Lung (tissue), 11 donors: ENCODE measurements at regions not wholly inside any gene's neighbourhood (a gene's known extent, or its start where the extent isn't known, plus 50 kb on each side); places are given as distances from the start of the nearest gene placed in this dataset.

Source experiments
- ATAC-seq: fragments of 200-7000 bp; cut with Tn5 transposase; one replicate; pipeline ENCODE4 v1.9.1; 2020; ENCODE audit warnings: moderate number of reproducible peaks; ENCODE audit not compliant: insufficient read depth, low FRiP score
- DNase-seq, 3 donors: peaks; one replicate each; pipeline ENCODE4 v3.0.0-alpha.2; 2013 to 2017
- H3K27ac ChIP-seq, 2 donors: one replicate each; pipeline ENCODE4 v1.5.1; 2013; ENCODE audit warnings: mild to moderate bottlenecking in 2 of 2, moderate library complexity in 2 of 2, control low read depth in 1 of 2, inconsistent platforms in 1 of 2, low read depth in 1 of 2, low read length in 1 of 2
- H3K27me3 ChIP-seq, 3 donors: one replicate each; pipeline ENCODE4 v1.5.1; 2013; ENCODE audit warnings: low read length in 2 of 3; ENCODE audit not compliant: control insufficient read depth in 3 of 3, insufficient read depth in 3 of 3
- H3K36me3 ChIP-seq, 4 donors: one replicate each; pipeline ENCODE4 v1.5.1; 2013; ENCODE audit warnings: low read length in 4 of 4, mild to moderate bottlenecking in 1 of 4, moderate library complexity in 1 of 4; ENCODE audit not compliant: control insufficient read depth in 4 of 4, insufficient read depth in 4 of 4
- H3K4me1 ChIP-seq, 5 donors: one replicate each; pipeline ENCODE4 v1.5.1; 2013; ENCODE audit warnings: low read length in 5 of 5, mild to moderate bottlenecking in 2 of 5, moderate library complexity in 1 of 5; ENCODE audit not compliant: control insufficient read depth in 5 of 5, insufficient read depth in 5 of 5
- H3K4me3 ChIP-seq: one replicate; pipeline ENCODE4 v1.5.1; 2013; ENCODE audit warnings: mild to moderate bottlenecking, control low read depth, moderate library complexity
- H3K9ac ChIP-seq, 2 donors: one replicate each; pipeline ENCODE4 v1.5.1; 2013; ENCODE audit warnings: low read length in 2 of 2, control low read depth in 1 of 2; ENCODE audit not compliant: insufficient read depth in 1 of 2
- H3K9me3 ChIP-seq, 4 donors: one replicate each; pipeline ENCODE4 v1.5.1; 2013; ENCODE audit warnings: low read length in 3 of 4, mild to moderate bottlenecking in 1 of 4, moderate library complexity in 1 of 4; ENCODE audit not compliant: control insufficient read depth in 4 of 4, insufficient read depth in 3 of 4
- CTCF ChIP-seq: IDR thresholded peaks from 2 replicates; pipeline ENCODE4 v1.5.1; 2012; ENCODE audit warnings: mild to moderate bottlenecking; ENCODE audit errors: control extremely low read depth, extremely low read depth
- WGBS, 2 donors: extraction: QIAGEN DNeasy Blood & Tissue Kit; methylation state at CpG; one replicate each; pipeline ENCODE4 v1.1.7; 2013; 5-methylcytosine and 5-hydroxymethylcytosine counted together
- donor health status: control.
- donor health status: control.
- donor health status: Bipolar disorder and iron deficiency.
- donor health status: healthy.
- donor health status: DM: yes; HTN: yes; CAD: no.

DNA sequence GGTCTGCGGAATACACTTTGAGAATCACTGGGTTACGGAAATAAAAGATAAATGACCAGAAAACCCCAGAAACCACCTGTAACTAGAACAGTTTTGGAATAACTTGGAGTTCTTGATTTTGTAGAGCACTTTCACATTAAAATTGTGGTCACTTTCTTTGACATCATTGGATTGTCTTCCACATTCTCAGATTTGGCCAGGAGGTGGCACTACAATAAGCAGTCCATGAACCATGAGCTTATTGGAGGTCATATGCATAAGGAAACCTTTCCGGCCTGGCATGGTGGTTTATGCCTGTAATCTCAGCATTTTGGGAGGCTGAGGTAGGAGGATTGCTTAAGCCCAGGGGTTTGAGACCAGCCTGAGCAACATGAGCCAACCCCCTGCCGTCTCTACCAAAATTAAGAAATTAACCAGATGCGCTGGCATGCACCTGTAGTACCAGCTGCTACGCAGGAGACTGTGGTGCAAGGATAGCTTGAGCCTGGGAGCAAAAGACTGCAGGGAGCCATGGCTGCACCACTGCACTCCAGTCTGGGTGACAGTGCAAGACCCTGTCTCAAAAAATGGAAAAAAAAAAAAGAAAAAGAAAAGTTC lies 107.7 kb upstream of the CAND1 start:
- Histone ChIP-seq H3K36me3 (no peaks in the 10 kb centered on the region), H3K4me3 (no peak overlapping the region), H3K4me1 (no peaks in the 10 kb centered on the region), H3K9me3 (no peaks in the 10 kb centered on the region), H3K27ac (no peak overlapping the region), H3K27me3 (no peaks in the 10 kb centered on the region), H3K9ac (no peak overlapping the region)
- DNase-seq (peak in 2 of 3 donors; percentile 15 to 27), ATAC-seq (no peak)
- WGBS, 2 donors: 82 to 85% methylated on average over 6 of the region's 6 CpGs
- no peak for TF ChIP-seq CTCF

DNA sequence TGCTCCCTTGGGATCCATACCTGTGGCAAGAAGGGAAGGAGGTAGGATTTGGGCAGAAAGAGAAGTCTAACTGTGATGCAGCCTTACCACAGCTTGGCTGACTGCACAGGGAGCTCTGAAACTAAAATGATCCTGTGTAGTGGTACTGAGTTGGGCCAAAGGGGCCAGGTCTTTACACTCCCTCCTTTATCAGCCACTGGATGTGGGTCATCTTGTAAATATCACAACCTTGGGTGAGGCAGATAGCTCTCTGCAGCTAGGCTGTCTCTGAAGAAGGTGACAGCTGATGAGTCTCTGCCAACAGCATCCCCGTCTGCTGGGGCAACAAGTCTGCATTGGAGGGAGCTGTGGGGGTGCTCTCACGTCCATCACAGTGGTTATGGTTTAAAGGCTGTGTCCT lies 95.9 kb upstream of the CAND1 start:
- Histone ChIP-seq H3K27me3 (no peaks in the 10 kb centered on the region), H3K4me3 (no peak overlapping the region), H3K9ac (no peak overlapping the region), H3K4me1 (no peaks in the 10 kb centered on the region), H3K27ac (no peak overlapping the region), H3K9me3 (peaks cover 0 to 3% (median 0%) of the 10 kb centered on the region in 4 donors), H3K36me3 (no peaks in the 10 kb centered on the region)
- DNase-seq (no peak), ATAC-seq (no peak)
- 47 to 60% methylated on average over 2 of the region's 2 CpGs for WGBS, 2 donors
- TF ChIP-seq CTCF: no peak

- no peaks in the 10 kb centered on the region for H3K4me1 ChIP-seq
- H3K9ac ChIP-seq: no peak overlapping the region
- 82 to 86% methylated on average over 2 of the region's 2 CpGs for WGBS, 2 donors
- no peak for TF ChIP-seq CTCF
- no peak for ATAC-seq
- no peak for DNase-seq
- no peaks in the 10 kb centered on the region for H3K9me3 ChIP-seq
- no peak overlapping the region for H3K27ac ChIP-seq
- no peaks in the 10 kb centered on the region for H3K27me3 ChIP-seq
- no peak overlapping the region for H3K4me3 ChIP-seq
- H3K36me3 ChIP-seq: no peaks in the 10 kb centered on the region
Observed at GRCh38 chr12:67182551-67182950, 86.6 kb upstream of the CAND1 start.

DNA sequence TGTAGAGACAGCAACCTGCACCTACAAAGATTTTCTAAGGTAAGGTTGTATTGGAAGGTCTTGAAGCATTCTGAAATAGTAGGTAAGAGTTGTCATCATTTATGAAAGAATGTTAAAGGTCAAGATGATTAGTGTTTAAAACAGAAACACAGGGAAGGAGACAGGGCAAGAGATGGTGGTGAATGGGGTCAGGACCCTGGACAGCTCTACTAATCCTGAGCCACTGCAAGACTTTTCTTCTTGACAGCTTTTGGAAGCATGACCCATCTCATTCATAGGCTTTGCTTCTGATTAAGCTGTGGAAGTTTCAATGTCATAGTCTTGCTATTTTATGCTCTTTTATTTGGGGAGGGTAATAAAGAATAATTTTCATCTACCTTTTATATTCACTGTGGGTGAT lies 75.5 kb upstream of the CAND1 start:
- no peak overlapping the region for H3K9ac ChIP-seq
- no peak overlapping the region for H3K4me3 ChIP-seq
- H3K36me3 ChIP-seq: no peaks in the 10 kb centered on the region
- H3K27ac ChIP-seq: no peak overlapping the region
- H3K27me3 ChIP-seq: no peaks in the 10 kb centered on the region
- no peak for TF ChIP-seq CTCF
- H3K4me1 ChIP-seq: no peaks in the 10 kb centered on the region
- no peak for ATAC-seq
- DNase-seq: peak; percentile 5 to 65 (median 35)
- H3K9me3 ChIP-seq: no peaks in the 10 kb centered on the region
